ENCODE measurements at regions not wholly inside any gene's neighbourhood (a gene's known extent, or its start where the extent isn't known, plus 50 kb on each side); places are given as distances from the start of the nearest gene placed in this dataset.

DNA sequence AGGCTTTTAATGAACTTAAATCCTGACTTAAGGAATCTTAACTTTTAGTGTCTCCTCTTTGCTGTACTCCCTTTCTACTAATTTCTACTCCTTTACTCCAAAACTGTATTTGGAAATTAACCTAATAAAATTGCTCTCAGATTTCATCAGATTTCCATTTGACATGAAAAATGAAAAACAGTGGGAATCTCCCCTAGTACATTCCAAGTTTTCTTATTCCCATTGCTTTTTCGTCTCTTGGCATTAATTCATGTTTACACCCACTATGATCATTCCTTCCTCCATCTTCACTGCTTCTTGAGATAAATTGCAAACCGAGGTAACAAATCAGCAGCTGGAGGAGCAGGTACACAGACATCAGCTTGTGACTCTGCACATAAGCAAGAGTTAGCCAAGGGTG is 208.7 kb downstream of the VGLL3 start:
- TF ChIP-seq, protein P1, sequence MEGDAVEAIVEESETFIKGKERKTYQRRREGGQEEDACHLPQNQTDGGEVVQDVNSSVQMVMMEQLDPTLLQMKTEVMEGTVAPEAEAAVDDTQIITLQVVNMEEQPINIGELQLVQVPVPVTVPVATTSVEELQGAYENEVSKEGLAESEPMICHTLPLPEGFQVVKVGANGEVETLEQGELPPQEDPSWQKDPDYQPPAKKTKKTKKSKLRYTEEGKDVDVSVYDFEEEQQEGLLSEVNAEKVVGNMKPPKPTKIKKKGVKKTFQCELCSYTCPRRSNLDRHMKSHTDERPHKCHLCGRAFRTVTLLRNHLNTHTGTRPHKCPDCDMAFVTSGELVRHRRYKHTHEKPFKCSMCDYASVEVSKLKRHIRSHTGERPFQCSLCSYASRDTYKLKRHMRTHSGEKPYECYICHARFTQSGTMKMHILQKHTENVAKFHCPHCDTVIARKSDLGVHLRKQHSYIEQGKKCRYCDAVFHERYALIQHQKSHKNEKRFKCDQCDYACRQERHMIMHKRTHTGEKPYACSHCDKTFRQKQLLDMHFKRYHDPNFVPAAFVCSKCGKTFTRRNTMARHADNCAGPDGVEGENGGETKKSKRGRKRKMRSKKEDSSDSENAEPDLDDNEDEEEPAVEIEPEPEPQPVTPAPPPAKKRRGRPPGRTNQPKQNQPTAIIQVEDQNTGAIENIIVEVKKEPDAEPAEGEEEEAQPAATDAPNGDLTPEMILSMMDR (IDR thresholded peaks at IDR 0.05), result no peak
- TF ChIP-seq POLR2A (IDR thresholded peaks at IDR 0.05), result no peak

All from testis (tissue), 2 donors.